K562 (cell line): ENCODE measurements at regions not wholly inside any gene's neighbourhood (a gene's known extent, or its start where the extent isn't known, plus 50 kb on each side); places are given as distances from the start of the nearest gene placed in this dataset.

Source experiments
- ATAC-seq: fragments of 200-7000 bp; cut with Tn5 transposase; 3 replicates; pipeline ENCODE4 v1.9.1; 2020; ENCODE audit warnings: moderate library complexity
- BruUV-seq: library from RNA; stranded (reverse); fragments of 400-500 nt; replicated peaks from 2 replicates; lab custom pipeline; 2021; lab: Mats Ljungman, UMichigan
- CTCF ChIA-PET: fragments of 300-600 bp; formaldehyde crosslinking; extraction: SDS; loops from one replicate; lab custom pipeline; 2021; ENCODE audit warnings: low intra/inter-chr PET ratio; lab: Yijun Ruan, JAX
- POLR2A ChIA-PET: fragments of 300-600, 350-650 bp; sonication (Branson Sonifier 250); formaldehyde crosslinking; extraction: SDS; loops from one replicate; lab custom pipeline; 2021; ENCODE audit warnings: antibody characterized with exemption, inconsistent platforms; lab: Yijun Ruan, JAX
- DNase-seq, 4 experiments: peaks; one replicate each; pipeline versions ENCODE4 v3.0.0 to v3.0.0-alpha.2; 2011 to 2018; ENCODE audit warnings: low spot score in 3 of 4, mixed read lengths in 3 of 4; ENCODE audit errors: extremely low read depth in 1 of 4
- FAIRE-seq: peaks from 2 replicates; lab custom pipeline; 2011; peaks lifted over from hg19 to GRCh38; lab: Jason Lieb, UNC
- H2AFZ ChIP-seq: 2 replicates; pipeline ENCODE4 v1.6.0; 2011; ENCODE audit warnings: low read depth, low read length, control low read depth, inconsistent platforms
- H3K27ac ChIP-seq: fragments of 200-600 bp; 3 replicates; pipeline ENCODE4 v1.8.0; 2011; ENCODE audit warnings: low read depth, mild to moderate bottlenecking, control low read depth, inconsistent platforms, low read length, moderate library complexity, mixed read lengths; ENCODE audit errors: extremely low read depth
- H3K27me3 ChIP-seq, 2 experiments: fragments of 300-600 bp in 1 of 2; 2 replicates in 1 of 2; 3 replicates in 1 of 2; pipeline versions ENCODE4 v1.6.0 to v1.8.0; 2011; ENCODE audit warnings: inconsistent platforms in 2 of 2, low read length in 2 of 2, mild to moderate bottlenecking in 1 of 2, mixed read lengths in 1 of 2, moderate library complexity in 1 of 2; ENCODE audit not compliant: control insufficient read depth in 2 of 2, insufficient read depth in 2 of 2
- H3K36me3 ChIP-seq: fragments of 300-600 bp; 3 replicates; pipeline ENCODE4 v1.8.0; 2011; ENCODE audit warnings: mild to moderate bottlenecking, low read length, inconsistent platforms; ENCODE audit not compliant: control insufficient read depth, insufficient read depth
- H3K4me1 ChIP-seq, 2 experiments: fragments of 200-600 bp in 1 of 2; replicated peaks in 1 of 2; 2 replicates in 1 of 2; 3 replicates in 1 of 2; pipeline versions ENCODE4 v1.5.1 to v1.8.0; 2011; ENCODE audit warnings: inconsistent platforms in 2 of 2, low read length in 2 of 2, mild to moderate bottlenecking in 1 of 2, mixed read lengths in 1 of 2, moderate library complexity in 1 of 2; ENCODE audit not compliant: control insufficient read depth in 2 of 2, insufficient read depth in 2 of 2
- H3K4me2 ChIP-seq: 2 replicates; pipeline ENCODE4 v1.6.1; 2011; ENCODE audit warnings: low read length, control low read depth, inconsistent platforms, mixed read lengths; ENCODE audit not compliant: insufficient read depth
- H3K4me3 ChIP-seq: fragments of 200-600 bp; sonication (generic), shearing (Covaris generic); 2 replicates; pipeline ENCODE4 v1.5.1; 2016; ENCODE audit warnings: control low read depth, inconsistent platforms
- H3K79me2 ChIP-seq: fragments of 200-600 bp; 3 replicates; pipeline ENCODE4 v1.8.0; 2011; ENCODE audit warnings: low read length, inconsistent platforms; ENCODE audit not compliant: control insufficient read depth, insufficient read depth
- H3K9ac ChIP-seq, 2 experiments: 2 replicates each; pipeline versions ENCODE4 v1.6.0 to v1.6.1; 2011; ENCODE audit warnings: low read depth in 2 of 2, low read length in 2 of 2, control low read depth in 1 of 2, inconsistent platforms in 1 of 2, mild to moderate bottlenecking in 1 of 2, mixed read lengths in 1 of 2; ENCODE audit not compliant: insufficient read depth in 1 of 2
- H3K9me1 ChIP-seq: one replicate; pipeline ENCODE4 v1.6.0; 2011; ENCODE audit warnings: inconsistent platforms, mild to moderate bottlenecking, low read length, moderate library complexity; ENCODE audit not compliant: control insufficient read depth, insufficient read depth
- H3K9me3 ChIP-seq: replicated peaks from 2 replicates; pipeline ENCODE4 v1.5.1; 2011; ENCODE audit warnings: low read depth, low read length, inconsistent platforms; ENCODE audit not compliant: control insufficient read depth, insufficient read depth
- H4K20me1 ChIP-seq: replicated peaks from 2 replicates; pipeline ENCODE4 v1.6.1; 2011; ENCODE audit warnings: low read length, inconsistent platforms, mixed read lengths; ENCODE audit not compliant: control insufficient read depth, insufficient read depth
- ELK3 ChIP-seq: fragments of 450-650 bp; formaldehyde crosslinking; IDR thresholded peaks from 2 replicates; pipeline ENCODE4 v1.4.0; 2020; ENCODE audit warnings: mild to moderate bottlenecking
- HDAC1 ChIP-seq, 2 experiments: fragments of 450-650 bp; IDR thresholded peaks; 2 replicates each; pipeline ENCODE4 v1.6.1; 2016 to 2017; ENCODE audit warnings: inconsistent platforms in 1 of 2, mild to moderate bottlenecking in 1 of 2, moderate library complexity in 1 of 2
- KAT2B ChIP-seq: IDR thresholded peaks from one replicate; pipeline ENCODE4 v1.6.1; 2012; ENCODE audit warnings: low read depth, mild to moderate bottlenecking, control low read depth, inconsistent platforms, low read length, moderate library complexity
- KAT7 ChIP-seq: sonication (generic); formaldehyde crosslinking; IDR thresholded peaks from 2 replicates; pipeline ENCODE4 v1.8.0; 2022; ENCODE audit warnings: missing genetic modification reagents, mild to moderate bottlenecking, borderline replicate concordance
- MBD2 ChIP-seq: sonication (generic); IDR thresholded peaks from 2 replicates; pipeline ENCODE4 v1.6.1; 2016; ENCODE audit warnings: low read depth, borderline replicate concordance
- NRF1 ChIP-seq, 2 experiments: fragments of 450-650 bp; IDR thresholded peaks in 1 of 2; conservative IDR thresholded peaks in 1 of 2; 2 replicates each; pipeline ENCODE4 v1.6.1; 2014; ENCODE audit warnings: mild to moderate bottlenecking in 2 of 2
- RAD51 ChIP-seq: fragments of 450-650 bp; IDR thresholded peaks from 2 replicates; pipeline ENCODE4 v1.7.1; 2016; ENCODE audit warnings: low read depth, mild to moderate bottlenecking, borderline replicate concordance
- RBFOX2 ChIP-seq: fragments of 200-400 bp; formaldehyde crosslinking; IDR thresholded peaks from 2 replicates; pipeline ENCODE4 v1.6.1; 2017; ENCODE audit warnings: low read depth, mild to moderate bottlenecking, low read length, moderate library complexity
- SLC30A9 ChIP-seq: fragments of 250-450 bp; sonication (Bioruptor Pico); IDR thresholded peaks from 2 replicates; pipeline ENCODE4 v1.8.0; 2022; ENCODE audit warnings: mild to moderate bottlenecking, moderate library complexity
- SMARCE1 ChIP-seq: fragments of 450-650 bp; IDR thresholded peaks from 2 replicates; pipeline ENCODE4 v1.7.1; 2016; ENCODE audit warnings: mild to moderate bottlenecking
- ZFPM2 ChIP-seq: fragments of 250-450 bp; sonication (Bioruptor Pico); IDR thresholded peaks from 2 replicates; pipeline ENCODE4 v1.5.1; 2022; ENCODE audit warnings: mild to moderate bottlenecking
- ZNF717 ChIP-seq: fragments of 250-450 bp; sonication (Bioruptor Pico); IDR thresholded peaks from 2 replicates; pipeline ENCODE4 v1.5.0; 2021
- WGBS: fragments of 100-300 bp; shearing (Covaris generic); methylation state at CpG from one replicate; pipeline ENCODE4 v1.1.6; 2016; ENCODE audit warnings: low coverage, mixed read lengths; ENCODE audit not compliant: insufficient coverage; ENCODE audit errors: missing lambda C conversion rate; 5-methylcytosine and 5-hydroxymethylcytosine counted together
- in situ Hi-C: fragments of 300-500 bp; cut with MboI; formaldehyde crosslinking; loops from 4 replicates; pipeline ENCODE4 v1.15.0; 2018; ENCODE audit warnings: inconsistent platforms, mixed read lengths
- intact Hi-C: fragments of 100-400 bp; cut with micrococcal nuclease; formaldehyde crosslinking; loops from 2 replicates; pipeline ENCODE4 v1.14.2; 2022

DNA sequence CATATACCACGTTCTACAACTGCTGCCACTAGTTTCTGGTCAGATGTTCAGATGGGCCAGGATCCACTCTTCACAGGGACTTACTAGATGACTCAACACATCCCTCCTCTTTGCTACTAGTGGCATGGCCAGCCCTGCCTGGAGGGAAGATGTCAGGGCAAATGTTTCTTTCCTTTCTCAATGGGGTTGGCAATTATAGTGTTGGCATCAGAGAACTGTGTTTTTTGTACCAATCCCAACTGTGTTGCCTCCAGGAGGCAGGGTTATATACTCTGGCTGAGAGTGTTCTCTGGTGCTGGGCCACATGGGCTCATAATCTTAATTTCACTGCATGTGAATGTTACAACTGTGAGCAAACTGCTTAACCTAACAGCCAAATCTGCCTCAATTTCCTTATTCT is 69.9 kb upstream of the AVPR1A start:
- no peaks in the 10 kb centered on the region for H3K9me3 ChIP-seq
- no peak overlapping the region for H3K4me3 ChIP-seq
- H3K79me2 ChIP-seq = no peaks in the 10 kb centered on the region
- no peak for DNase-seq
- H3K27ac ChIP-seq = no peak overlapping the region
- intact Hi-C loops (no loop called here), in situ Hi-C loops (no loop called here)
- WGBS = 0% methylated on average over 1 of the region's 1 CpG
- H3K36me3 ChIP-seq = no peaks in the 10 kb centered on the region
- no peak for TF ChIP-seq ZFPM2
- TF ChIP-seq KAT2B = no peak
- no peak for TF ChIP-seq SLC30A9 (CRISPR knock-in tag)
- TF ChIP-seq SMARCE1 = no peak
- TF ChIP-seq MBD2 = no peak
- no peak for TF ChIP-seq HDAC1 (IDR thresholded peaks at IDR 0.05)
- no peak for TF ChIP-seq RAD51
- ChIA-PET POLR2A (no interaction called here), CTCF (no interaction called here)
- no peaks in the 10 kb centered on the region for H3K4me1 ChIP-seq
- no TSS peak for BruUV-seq
- no peaks in the 10 kb centered on the region for H3K9me1 ChIP-seq
- no peak overlapping the region for H3K9ac ChIP-seq
- no peak overlapping the region for H3K4me2 ChIP-seq
- H3K27me3 ChIP-seq = no peaks in the 10 kb centered on the region
- no peak for FAIRE-seq
- no peak overlapping the region for H2AFZ ChIP-seq
- ATAC-seq = no peak
- H4K20me1 ChIP-seq = no peaks in the 10 kb centered on the region

DNA sequence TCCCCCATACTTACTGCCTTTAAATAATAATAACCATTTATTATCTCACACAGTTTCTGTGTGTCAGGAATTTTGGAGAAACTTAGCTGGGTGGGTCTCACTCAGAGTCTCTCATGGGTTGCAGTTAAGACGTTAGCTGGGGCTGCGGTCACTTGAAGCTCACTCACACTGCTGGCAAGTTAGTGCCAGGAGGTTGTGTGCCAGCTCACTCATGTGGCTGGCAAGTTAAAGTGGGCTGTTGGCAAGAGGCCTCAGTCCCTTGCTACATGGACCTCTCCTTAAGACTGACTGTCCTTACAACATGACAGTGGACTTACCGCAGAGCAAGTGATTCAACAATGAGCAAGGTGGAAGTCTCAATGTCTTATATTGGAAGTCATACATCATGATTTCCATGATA is 61.3 kb upstream of the AVPR1A start:
- BruUV-seq = no TSS peak
- WGBS = 0% methylated on average over 3 of the region's 3 CpGs
- TF ChIP-seq ELK3 (CRISPR knock-in tag) (no peak), KAT7 (CRISPR knock-in tag) (no peak), NRF1 (conservative IDR thresholded peaks at IDR 0.05 in 1 of 2, IDR thresholded peaks at IDR 0.05 in 1 of 2) (no peak), ZNF717 (CRISPR knock-in tag) (no peak), RBFOX2 (no peak)
- no peaks in the 10 kb centered on the region for H3K27me3 ChIP-seq
- intact Hi-C loops (no loop called here), in situ Hi-C loops (no loop called here)
- DNase-seq = no peak
- H3K9ac ChIP-seq = no peak overlapping the region
- POLR2A ChIA-PET = interaction anchor here (0.6 kb wide), 1 partner anchor 16 kb away, joined by 3 read pairs; no protein-coding TSS in a partner anchor
- H3K9me1 ChIP-seq = no peaks in the 10 kb centered on the region
- no peak for ATAC-seq
- no peak overlapping the region for H3K4me2 ChIP-seq
- no peaks in the 10 kb centered on the region for H3K9me3 ChIP-seq
- no peaks in the 10 kb centered on the region for H3K36me3 ChIP-seq
- no peaks in the 10 kb centered on the region for H4K20me1 ChIP-seq
- CTCF ChIA-PET = no interaction called here
- no peak for FAIRE-seq
- no peaks in the 10 kb centered on the region for H3K4me1 ChIP-seq
- H3K4me3 ChIP-seq = no peak overlapping the region
- H2AFZ ChIP-seq = no peak overlapping the region
- H3K27ac ChIP-seq = no peak overlapping the region
- H3K79me2 ChIP-seq = no peaks in the 10 kb centered on the region
